ENCODE measurements at regions not wholly inside any gene's neighbourhood (a gene's known extent, or its start where the extent isn't known, plus 50 kb on each side); places are given as distances from the start of the nearest gene placed in this dataset.

GRCh38 chr5:138696501-138696900 lies 56.7 kb upstream of the CTNNA1 start:
- TF ChIP-seq CTCF (optimal IDR thresholded peaks at IDR 0.05 in 1 of 3, IDR thresholded peaks at IDR 0.05 in 1 of 3, conservative IDR thresholded peaks at IDR 0.05 in 1 of 3; ENCODE audit: extremely low read depth in 1 of 3, insufficient read depth in 2 of 3, low read length in 3 of 3), result no peak
- no peak for TF ChIP-seq EZH2 (IDR thresholded peaks at IDR 0.05; ENCODE audit: low read length)
